ENCODE measurements at regions not wholly inside any gene's neighbourhood (a gene's known extent, or its start where the extent isn't known, plus 50 kb on each side); places are given as distances from the start of the nearest gene placed in this dataset.

- no peak for DNase-seq
Observed at GRCh38 chr1:114310695-114311271, 157.1 kb upstream of the SYT6 start.

GRCh38 chr1:114302821-114303220, 149.2 kb upstream of the SYT6 start:
- no peak for DNase-seq

- DNase-seq: no peak
Observed at GRCh38 chr1:114299331-114299975, 145.8 kb upstream of the SYT6 start.

- DNase-seq: no peak
Observed at GRCh38 chr1:114298008-114298407, 144.3 kb upstream of the SYT6 start.

GRCh38 chr1:114296413-114296812, 142.7 kb upstream of the SYT6 start:
- DNase-seq: no peak

GRCh38 chr1:114295321-114295720, 141.7 kb upstream of the SYT6 start:
- no peak for DNase-seq

- no peak for DNase-seq
Observed at GRCh38 chr1:114292835-114293234, 139.2 kb upstream of the SYT6 start.

- DNase-seq: no peak
Observed at GRCh38 chr1:114292194-114292593, 138.5 kb upstream of the SYT6 start.

- DNase-seq: no peak
Observed at GRCh38 chr1:114290776-114291175, 137.1 kb upstream of the SYT6 start.

- no peak for DNase-seq
Observed at GRCh38 chr1:114290341-114290740, 136.7 kb upstream of the SYT6 start.

- no peak for DNase-seq
Observed at GRCh38 chr1:114289824-114290223, 136.2 kb upstream of the SYT6 start.

GRCh38 chr1:114289306-114289705, 135.6 kb upstream of the SYT6 start:
- no peak for DNase-seq

- DNase-seq: no peak
Observed at GRCh38 chr1:114286960-114287359, 133.3 kb upstream of the SYT6 start.

GRCh38 chr1:114286179-114286578, 132.5 kb upstream of the SYT6 start:
- DNase-seq: no peak

- DNase-seq: peak; percentile 73 to 78
Observed at GRCh38 chr1:114282751-114283403, 129.2 kb upstream of the SYT6 start.

- no peak for DNase-seq
Observed at GRCh38 chr1:114278911-114279310, 125.2 kb upstream of the SYT6 start.

GRCh38 chr1:114278430-114278829, 124.8 kb upstream of the SYT6 start:
- DNase-seq: no peak

- no peak for DNase-seq
Observed at GRCh38 chr1:114274621-114275317, 121.1 kb upstream of the SYT6 start.

GRCh38 chr1:114272593-114272992, 118.9 kb upstream of the SYT6 start:
- no peak for DNase-seq

GRCh38 chr1:114270718-114271117, 117.0 kb upstream of the SYT6 start:
- DNase-seq: no peak

- DNase-seq: no peak
Observed at GRCh38 chr1:114270282-114270681, 116.6 kb upstream of the SYT6 start.

- no peak for DNase-seq
Observed at GRCh38 chr1:114269539-114269938, 115.9 kb upstream of the SYT6 start.

- no peak for DNase-seq
Observed at GRCh38 chr1:114263343-114263742, 109.7 kb upstream of the SYT6 start.

GRCh38 chr1:114262337-114262736, 108.7 kb upstream of the SYT6 start:
- no peak for DNase-seq

Measured in AML-193 (cell line).